ENCODE measurements at regions not wholly inside any gene's neighbourhood (a gene's known extent, or its start where the extent isn't known, plus 50 kb on each side); places are given as distances from the start of the nearest gene placed in this dataset.

DNA sequence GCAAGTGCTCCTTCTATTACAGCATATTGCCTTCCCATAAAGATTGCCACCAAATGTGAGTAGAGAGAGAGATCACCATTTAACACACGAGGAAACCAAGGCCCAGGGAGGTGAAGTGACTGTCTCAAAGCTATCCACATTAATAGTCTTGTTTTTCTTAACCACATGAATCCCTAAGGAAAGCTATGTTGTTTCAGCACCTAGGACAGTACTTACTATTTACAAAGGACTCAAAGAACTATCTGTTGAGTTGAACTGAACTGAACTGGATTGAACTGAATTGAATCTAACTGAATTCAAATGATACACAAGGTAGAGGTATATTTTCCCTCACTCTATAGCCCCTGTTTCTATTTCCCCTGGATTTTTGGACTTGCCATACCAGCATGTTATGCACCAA, 430.4 kb downstream of the CAAP1 start:
- Histone ChIP-seq H3K9me3 (ENCODE audit: control insufficient read depth, insufficient read depth, low read depth, low read length) (no peaks in the 10 kb centered on the region), H3K27ac (ENCODE audit: low read length) (no peak overlapping the region), H3K4me3 (ENCODE audit: low read depth in 2 of 2, low read length in 2 of 2) (no peak overlapping the region), H3K36me3 (ENCODE audit: control insufficient read depth, insufficient read depth, low read length) (no peaks in the 10 kb centered on the region), H3K4me1 (ENCODE audit: control insufficient read depth, insufficient read depth, low read length) (no peaks in the 10 kb centered on the region), H3K27me3 (ENCODE audit: control insufficient read depth, insufficient read depth, low read length) (no peaks in the 10 kb centered on the region)
- POLR2A ChIA-PET, result no interaction called here
- TF ChIP-seq, protein P1, sequence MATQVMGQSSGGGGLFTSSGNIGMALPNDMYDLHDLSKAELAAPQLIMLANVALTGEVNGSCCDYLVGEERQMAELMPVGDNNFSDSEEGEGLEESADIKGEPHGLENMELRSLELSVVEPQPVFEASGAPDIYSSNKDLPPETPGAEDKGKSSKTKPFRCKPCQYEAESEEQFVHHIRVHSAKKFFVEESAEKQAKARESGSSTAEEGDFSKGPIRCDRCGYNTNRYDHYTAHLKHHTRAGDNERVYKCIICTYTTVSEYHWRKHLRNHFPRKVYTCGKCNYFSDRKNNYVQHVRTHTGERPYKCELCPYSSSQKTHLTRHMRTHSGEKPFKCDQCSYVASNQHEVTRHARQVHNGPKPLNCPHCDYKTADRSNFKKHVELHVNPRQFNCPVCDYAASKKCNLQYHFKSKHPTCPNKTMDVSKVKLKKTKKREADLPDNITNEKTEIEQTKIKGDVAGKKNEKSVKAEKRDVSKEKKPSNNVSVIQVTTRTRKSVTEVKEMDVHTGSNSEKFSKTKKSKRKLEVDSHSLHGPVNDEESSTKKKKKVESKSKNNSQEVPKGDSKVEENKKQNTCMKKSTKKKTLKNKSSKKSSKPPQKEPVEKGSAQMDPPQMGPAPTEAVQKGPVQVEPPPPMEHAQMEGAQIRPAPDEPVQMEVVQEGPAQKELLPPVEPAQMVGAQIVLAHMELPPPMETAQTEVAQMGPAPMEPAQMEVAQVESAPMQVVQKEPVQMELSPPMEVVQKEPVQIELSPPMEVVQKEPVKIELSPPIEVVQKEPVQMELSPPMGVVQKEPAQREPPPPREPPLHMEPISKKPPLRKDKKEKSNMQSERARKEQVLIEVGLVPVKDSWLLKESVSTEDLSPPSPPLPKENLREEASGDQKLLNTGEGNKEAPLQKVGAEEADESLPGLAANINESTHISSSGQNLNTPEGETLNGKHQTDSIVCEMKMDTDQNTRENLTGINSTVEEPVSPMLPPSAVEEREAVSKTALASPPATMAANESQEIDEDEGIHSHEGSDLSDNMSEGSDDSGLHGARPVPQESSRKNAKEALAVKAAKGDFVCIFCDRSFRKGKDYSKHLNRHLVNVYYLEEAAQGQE (IDR thresholded peaks at IDR 0.05; ENCODE audit: insufficient read depth in 1 of 2, low read depth in 2 of 2, low read length in 1 of 2), result peak in 1 of 2 experiments; percentile 51; a peak in 1 of 4 replicates
- TF ChIP-seq, protein P2, sequence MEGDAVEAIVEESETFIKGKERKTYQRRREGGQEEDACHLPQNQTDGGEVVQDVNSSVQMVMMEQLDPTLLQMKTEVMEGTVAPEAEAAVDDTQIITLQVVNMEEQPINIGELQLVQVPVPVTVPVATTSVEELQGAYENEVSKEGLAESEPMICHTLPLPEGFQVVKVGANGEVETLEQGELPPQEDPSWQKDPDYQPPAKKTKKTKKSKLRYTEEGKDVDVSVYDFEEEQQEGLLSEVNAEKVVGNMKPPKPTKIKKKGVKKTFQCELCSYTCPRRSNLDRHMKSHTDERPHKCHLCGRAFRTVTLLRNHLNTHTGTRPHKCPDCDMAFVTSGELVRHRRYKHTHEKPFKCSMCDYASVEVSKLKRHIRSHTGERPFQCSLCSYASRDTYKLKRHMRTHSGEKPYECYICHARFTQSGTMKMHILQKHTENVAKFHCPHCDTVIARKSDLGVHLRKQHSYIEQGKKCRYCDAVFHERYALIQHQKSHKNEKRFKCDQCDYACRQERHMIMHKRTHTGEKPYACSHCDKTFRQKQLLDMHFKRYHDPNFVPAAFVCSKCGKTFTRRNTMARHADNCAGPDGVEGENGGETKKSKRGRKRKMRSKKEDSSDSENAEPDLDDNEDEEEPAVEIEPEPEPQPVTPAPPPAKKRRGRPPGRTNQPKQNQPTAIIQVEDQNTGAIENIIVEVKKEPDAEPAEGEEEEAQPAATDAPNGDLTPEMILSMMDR (IDR thresholded peaks at IDR 0.05), result no peak
- no peak for DNase-seq (ENCODE audit: low read depth, low spot score)
- intact Hi-C loops (cut with micrococcal nuclease; ENCODE audit: unreplicated experiment) (no loop called here), in situ Hi-C loops (cut with HindIII; ENCODE audit: low pct_unique_long_range_greater_than_20kb, low sequenced_read_pairs) (no loop called here)
- no TSS peak for BruUV-seq (replicated peaks)
- ATAC-seq, result no peak
- CTCF ChIA-PET, result no interaction called here

DNA sequence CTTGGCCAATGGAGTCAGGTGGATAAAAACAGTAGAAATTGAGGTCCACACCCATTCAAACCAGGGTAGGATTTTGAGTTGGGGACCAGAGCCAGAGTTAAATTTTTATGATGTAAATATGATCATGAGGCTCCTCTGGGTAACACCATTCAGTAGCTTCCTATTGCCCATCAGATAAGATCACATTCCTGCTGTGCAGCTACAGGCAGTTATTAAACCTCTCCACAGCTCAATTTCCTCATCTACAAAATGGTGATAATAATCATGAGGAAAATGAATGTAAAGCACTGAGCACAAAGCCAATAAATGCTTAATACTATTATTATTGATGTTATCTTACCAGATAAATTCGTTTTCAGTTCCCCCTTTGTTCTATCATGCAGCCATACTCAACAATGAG, 432.0 kb downstream of the CAAP1 start:
- TF ChIP-seq SIN3A (IDR thresholded peaks at IDR 0.05; ENCODE audit: borderline replicate concordance, insufficient read depth, low read depth, low read length), result no peak
- TF ChIP-seq TCF7L2 (IDR thresholded peaks at IDR 0.05; ENCODE audit: low read depth, low read length), result no peak
- TF ChIP-seq, protein P2 (IDR thresholded peaks at IDR 0.05), result no peak
- no peak for TF ChIP-seq POLR2AphosphoS5 (IDR thresholded peaks at IDR 0.05; ENCODE audit: low read depth, low read length)
- TF ChIP-seq, protein P1 (IDR thresholded peaks at IDR 0.05; ENCODE audit: insufficient read depth in 1 of 2, low read depth in 2 of 2, low read length in 1 of 2), result no peak
- Histone ChIP-seq H3K4me3 (ENCODE audit: low read depth in 2 of 2, low read length in 2 of 2) (no peak overlapping the region), H3K27ac (ENCODE audit: low read length) (no peak overlapping the region), H3K4me1 (ENCODE audit: control insufficient read depth, insufficient read depth, low read length) (no peaks in the 10 kb centered on the region), H3K9me3 (ENCODE audit: control insufficient read depth, insufficient read depth, low read depth, low read length) (no peaks in the 10 kb centered on the region), H3K36me3 (ENCODE audit: control insufficient read depth, insufficient read depth, low read length) (no peaks in the 10 kb centered on the region), H3K27me3 (ENCODE audit: control insufficient read depth, insufficient read depth, low read length) (no peaks in the 10 kb centered on the region)
- ChIA-PET POLR2A (no interaction called here), CTCF (no interaction called here)
- intact Hi-C loops (cut with micrococcal nuclease; ENCODE audit: unreplicated experiment) (no loop called here), in situ Hi-C loops (cut with HindIII; ENCODE audit: low pct_unique_long_range_greater_than_20kb, low sequenced_read_pairs) (no loop called here)
- BruUV-seq (replicated peaks), result no TSS peak
- no peak for ATAC-seq
- no peak for DNase-seq (ENCODE audit: low read depth, low spot score)
